HG03457 (cell line): ENCODE measurements at regions not wholly inside any gene's neighbourhood (a gene's known extent, or its start where the extent isn't known, plus 50 kb on each side); places are given as distances from the start of the nearest gene placed in this dataset.
"Not testable (repeated sequence)": the region's sequence is repeated elsewhere in the genome, so short reads cannot be mapped to it uniquely, and the experiment has no call there.

Source experiments
- ATAC-seq: cut with Tn5 transposase; IDR thresholded peaks from one replicate; pipeline ENCODE4 v1.9.1; 2021; ENCODE audit warnings: moderate number of reproducible peaks; ENCODE audit not compliant: unreplicated experiment

GRCh38 chr3:162932503-162932902 is 1435.9 kb downstream of the OTOL1 start:
- no peak for ATAC-seq

- no peak for ATAC-seq
These were observed 1437.0 kb downstream of the OTOL1 start for GRCh38 chr3:162933656-162934055.

- ATAC-seq, result no peak
These were observed 1440.1 kb downstream of the OTOL1 start for GRCh38 chr3:162936706-162937105.

- no peak for ATAC-seq
These were observed 1441.5 kb downstream of the OTOL1 start for GRCh38 chr3:162938083-162938482.

- no peak for ATAC-seq
These were observed 1449.0 kb downstream of the OTOL1 start for GRCh38 chr3:162945626-162946025.

GRCh38 chr3:162956711-162957110 is 1460.1 kb downstream of the OTOL1 start:
- no peak for ATAC-seq

GRCh38 chr3:162960269-162960668 is 1463.7 kb downstream of the OTOL1 start:
- no peak for ATAC-seq

GRCh38 chr3:162970292-162970691 is 1473.7 kb downstream of the OTOL1 start:
- ATAC-seq, result no peak

GRCh38 chr3:162971715-162972114 is 1475.1 kb downstream of the OTOL1 start:
- ATAC-seq, result no peak

GRCh38 chr3:162973428-162973917 is 1476.9 kb downstream of the OTOL1 start:
- ATAC-seq, result no peak

GRCh38 chr3:162978136-162978535 is 1481.5 kb downstream of the OTOL1 start:
- no peak for ATAC-seq

- no peak for ATAC-seq
These were observed 1488.1 kb downstream of the OTOL1 start for GRCh38 chr3:162984746-162985145.

- ATAC-seq, result not testable (repeated sequence)
These were observed 1490.6 kb downstream of the OTOL1 start for GRCh38 chr3:162987085-162987794.

- ATAC-seq, result no peak
These were observed 1496.1 kb downstream of the OTOL1 start for GRCh38 chr3:162992741-162993140.

GRCh38 chr3:162994165-162994564 is 1497.6 kb downstream of the OTOL1 start:
- no peak for ATAC-seq

GRCh38 chr3:162996368-162996767 is 1499.8 kb downstream of the OTOL1 start:
- no peak for ATAC-seq

- ATAC-seq, result no peak
These were observed 1501.6 kb downstream of the OTOL1 start for GRCh38 chr3:162998205-162998604.

- ATAC-seq, result no peak
These were observed 1515.0 kb downstream of the OTOL1 start for GRCh38 chr3:163011596-163011995.

GRCh38 chr3:163016251-163016650 is 1519.6 kb downstream of the OTOL1 start:
- no peak for ATAC-seq

GRCh38 chr3:163018067-163018466 is 1521.5 kb downstream of the OTOL1 start:
- no peak for ATAC-seq

- ATAC-seq, result no peak
These were observed 1522.1 kb downstream of the OTOL1 start for GRCh38 chr3:163018664-163019063.

- no peak for ATAC-seq
These were observed 1522.7 kb downstream of the OTOL1 start for GRCh38 chr3:163019260-163019659.

GRCh38 chr3:163033652-163034051 is 1537.0 kb downstream of the OTOL1 start:
- no peak for ATAC-seq
